ENCODE measurements at regions not wholly inside any gene's neighbourhood (a gene's known extent, or its start where the extent isn't known, plus 50 kb on each side); places are given as distances from the start of the nearest gene placed in this dataset.

- H3K36me3 ChIP-seq = no peaks in the 10 kb centered on the region
- intact Hi-C loops (cut with DNase I) = no loop called here
- H3K27me3 ChIP-seq = no peaks in the 10 kb centered on the region
- H3K4me1 ChIP-seq = no peaks in the 10 kb centered on the region
- H3K9me3 ChIP-seq = no peaks in the 10 kb centered on the region
- no peak overlapping the region for H3K9ac ChIP-seq (ENCODE audit: low read depth in 2 of 2, low read length in 2 of 2)
- TF ChIP-seq CTCF (IDR thresholded peaks at IDR 0.05) = no peak
- no peak overlapping the region for H3K27ac ChIP-seq
- DNase-seq = no peak
- no peak overlapping the region for H3K4me3 ChIP-seq
These were observed 136.9 kb upstream of the FREM1 start for GRCh38 chr9:15047028-15047551.

- Histone ChIP-seq H3K36me3 (no peaks in the 10 kb centered on the region), H3K4me1 (no peaks in the 10 kb centered on the region), H3K9ac (ENCODE audit: low read depth in 2 of 2, low read length in 2 of 2) (no peak overlapping the region), H3K27ac (no peak overlapping the region), H3K27me3 (no peaks in the 10 kb centered on the region), H3K9me3 (no peaks in the 10 kb centered on the region), H3K4me3 (no peak overlapping the region)
- no peak for DNase-seq
- intact Hi-C loops (cut with DNase I) = no loop called here
- no peak for TF ChIP-seq CTCF (IDR thresholded peaks at IDR 0.05)
These were observed 123.1 kb upstream of the FREM1 start for GRCh38 chr9:15033316-15033715.

- no peak for TF ChIP-seq CTCF (IDR thresholded peaks at IDR 0.05)
- H3K27me3 ChIP-seq = no peaks in the 10 kb centered on the region
- intact Hi-C loops (cut with DNase I) = no loop called here
- no peaks in the 10 kb centered on the region for H3K9me3 ChIP-seq
- H3K4me1 ChIP-seq = no peaks in the 10 kb centered on the region
- H3K9ac ChIP-seq (ENCODE audit: low read depth in 2 of 2, low read length in 2 of 2) = no peak overlapping the region
- H3K4me3 ChIP-seq = no peak overlapping the region
- DNase-seq = no peak
- no peak overlapping the region for H3K27ac ChIP-seq
- no peaks in the 10 kb centered on the region for H3K36me3 ChIP-seq
These were observed 122.6 kb upstream of the FREM1 start for GRCh38 chr9:15032860-15033259.

- H3K9ac ChIP-seq (ENCODE audit: low read depth in 2 of 2, low read length in 2 of 2) = no peak overlapping the region
- H3K27ac ChIP-seq = no peak overlapping the region
- intact Hi-C loops (cut with DNase I) = no loop called here
- no peaks in the 10 kb centered on the region for H3K4me1 ChIP-seq
- H3K36me3 ChIP-seq = no peaks in the 10 kb centered on the region
- no peak overlapping the region for H3K4me3 ChIP-seq
- H3K9me3 ChIP-seq = no peaks in the 10 kb centered on the region
- no peak for DNase-seq
- TF ChIP-seq CTCF (IDR thresholded peaks at IDR 0.05) = no peak
- no peaks in the 10 kb centered on the region for H3K27me3 ChIP-seq
These were observed 110.9 kb upstream of the FREM1 start for GRCh38 chr9:15021146-15021545.

- H3K9ac ChIP-seq (ENCODE audit: low read depth in 2 of 2, low read length in 2 of 2) = no peak overlapping the region
- H3K4me1 ChIP-seq = no peaks in the 10 kb centered on the region
- no peaks in the 10 kb centered on the region for H3K9me3 ChIP-seq
- no peaks in the 10 kb centered on the region for H3K36me3 ChIP-seq
- no peak for DNase-seq
- no peak overlapping the region for H3K4me3 ChIP-seq
- TF ChIP-seq CTCF (IDR thresholded peaks at IDR 0.05) = no peak
- intact Hi-C loops (cut with DNase I) = no loop called here
- H3K27ac ChIP-seq = no peak overlapping the region
- no peaks in the 10 kb centered on the region for H3K27me3 ChIP-seq
These were observed 107.9 kb upstream of the FREM1 start for GRCh38 chr9:15018096-15018637.
